HG03095 (cell line): ENCODE measurements at regions not wholly inside any gene's neighbourhood (a gene's known extent, or its start where the extent isn't known, plus 50 kb on each side); places are given as distances from the start of the nearest gene placed in this dataset.
"Not testable (repeated sequence)": the region's sequence is repeated elsewhere in the genome, so short reads cannot be mapped to it uniquely, and the experiment has no call there.

Experiments
- ATAC-seq: cut with Tn5 transposase; IDR thresholded peaks from one replicate; pipeline ENCODE4 v1.9.1; 2021; ENCODE audit warnings: moderate library complexity; ENCODE audit not compliant: unreplicated experiment

GRCh38 chr2:226532976-226533375, 266.6 kb downstream of the IRS1 start:
- not testable (repeated sequence) for ATAC-seq

DNA sequence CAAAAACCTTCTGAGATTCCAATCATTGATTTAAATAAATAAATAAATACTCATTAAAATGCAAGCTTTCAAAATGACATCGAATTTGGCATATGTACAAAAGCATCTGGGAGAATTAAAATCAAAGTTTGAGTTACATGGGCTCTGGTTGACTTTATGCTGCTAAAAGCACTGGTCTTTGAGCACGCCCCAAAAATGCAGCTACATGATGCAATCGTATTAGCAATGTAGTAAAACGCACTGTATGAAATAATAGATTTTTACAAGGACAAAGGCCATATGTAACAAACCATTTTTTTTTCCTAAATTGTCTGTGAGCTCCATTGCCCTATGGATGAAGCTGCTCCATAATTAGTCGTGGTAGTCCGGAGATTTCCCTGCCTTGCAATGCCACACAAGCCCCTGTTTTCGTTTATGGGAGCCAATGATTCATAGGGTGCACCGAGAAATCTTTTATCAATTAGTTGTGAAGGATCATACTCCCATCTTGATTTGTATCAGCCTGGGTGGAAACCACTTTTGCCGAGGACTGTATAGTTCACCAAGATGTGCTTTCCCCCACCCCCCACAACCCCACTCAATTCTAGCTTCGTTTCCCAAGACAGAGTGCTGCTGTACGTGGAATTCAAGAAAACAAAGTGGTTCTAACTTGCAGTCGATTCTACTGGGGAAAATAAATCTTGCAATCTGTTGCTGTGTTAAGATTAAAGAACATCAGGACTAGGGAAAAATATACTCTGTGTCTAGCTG, 268.4 kb downstream of the IRS1 start:
- no peak for ATAC-seq

GRCh38 chr2:226529556-226529955, 270.1 kb downstream of the IRS1 start:
- ATAC-seq, result no peak

DNA sequence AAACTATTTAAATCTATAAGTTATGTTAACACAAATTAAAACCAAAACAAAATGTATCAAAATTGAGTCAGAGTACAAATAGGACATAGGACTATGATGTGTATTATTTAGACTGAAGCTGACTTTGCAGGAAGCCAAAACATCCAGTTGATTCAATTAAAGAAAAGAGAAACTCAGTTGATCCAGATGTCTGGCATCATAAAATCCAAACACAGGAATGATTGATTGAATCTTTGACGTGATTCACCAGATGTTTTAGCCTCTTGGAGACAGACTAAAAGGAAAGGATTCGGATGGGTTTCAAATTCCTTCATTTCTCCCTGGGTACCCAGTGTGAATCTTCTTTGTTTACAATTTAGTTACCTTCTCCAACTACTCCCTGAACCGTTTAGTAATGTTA, 272.9 kb downstream of the IRS1 start:
- ATAC-seq, result no peak

- no peak for ATAC-seq
Measured at GRCh38 chr2:226524381-226524843, 275.2 kb downstream of the IRS1 start.

DNA sequence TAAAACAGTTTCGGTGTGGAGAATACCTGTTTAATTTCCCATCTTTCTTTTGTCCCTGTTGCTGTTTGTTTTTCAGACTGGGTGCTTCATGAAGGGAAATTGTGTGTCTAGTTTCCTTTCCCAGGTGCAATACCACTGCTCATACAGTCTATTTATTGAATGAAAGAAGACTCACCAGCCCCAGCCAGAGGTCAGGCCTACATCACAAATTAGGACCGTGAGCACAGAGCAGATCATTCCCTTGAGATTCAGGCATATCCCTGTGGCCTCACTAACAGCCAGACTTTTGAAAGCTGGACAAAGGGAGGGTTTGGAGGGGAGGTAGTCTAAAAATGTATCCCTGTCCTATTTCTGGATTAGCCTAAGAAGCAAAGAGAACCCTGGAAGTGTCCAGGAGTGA, 278.9 kb downstream of the IRS1 start:
- no peak for ATAC-seq

DNA sequence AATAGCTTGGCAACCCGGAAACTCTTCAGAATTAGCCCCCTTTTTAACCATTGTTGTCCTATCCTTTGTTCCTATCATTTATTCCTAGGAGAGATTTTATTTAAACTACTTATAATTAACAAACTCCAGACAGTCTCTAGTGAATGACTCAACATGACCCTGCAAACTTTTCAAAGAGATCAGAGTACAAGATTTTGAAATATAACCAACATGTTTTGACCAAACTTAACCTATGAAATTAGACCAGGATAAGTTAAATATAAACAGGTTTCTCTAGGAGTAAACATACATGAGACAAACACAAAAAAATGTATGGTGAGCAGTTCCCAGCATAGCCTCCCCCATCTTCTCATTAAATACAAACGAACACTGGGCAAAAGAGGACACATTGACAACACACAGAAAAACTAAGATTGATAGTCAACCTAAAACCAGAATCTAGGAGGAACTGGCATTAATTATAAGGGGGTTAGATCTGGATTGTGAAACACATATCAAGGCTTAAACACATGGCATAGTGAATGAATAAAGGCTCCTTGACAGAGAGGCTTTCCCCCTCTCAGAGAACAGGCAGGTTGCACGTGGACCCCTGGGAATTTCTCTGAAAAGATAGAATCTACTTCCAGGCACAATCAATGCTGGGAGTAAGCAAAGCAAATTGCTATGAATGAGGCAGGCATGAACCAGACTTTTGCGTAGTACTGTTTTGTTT, 284.1 kb downstream of the IRS1 start:
- no peak for ATAC-seq

- ATAC-seq, result no peak
Measured at GRCh38 chr2:226514895-226515294, 284.7 kb downstream of the IRS1 start.

- ATAC-seq, result no peak
Measured at GRCh38 chr2:226511311-226511710, 288.3 kb downstream of the IRS1 start.

GRCh38 chr2:226508683-226509082, 290.9 kb downstream of the IRS1 start:
- no peak for ATAC-seq

GRCh38 chr2:226508005-226508404, 291.6 kb downstream of the IRS1 start:
- ATAC-seq, result no peak

DNA sequence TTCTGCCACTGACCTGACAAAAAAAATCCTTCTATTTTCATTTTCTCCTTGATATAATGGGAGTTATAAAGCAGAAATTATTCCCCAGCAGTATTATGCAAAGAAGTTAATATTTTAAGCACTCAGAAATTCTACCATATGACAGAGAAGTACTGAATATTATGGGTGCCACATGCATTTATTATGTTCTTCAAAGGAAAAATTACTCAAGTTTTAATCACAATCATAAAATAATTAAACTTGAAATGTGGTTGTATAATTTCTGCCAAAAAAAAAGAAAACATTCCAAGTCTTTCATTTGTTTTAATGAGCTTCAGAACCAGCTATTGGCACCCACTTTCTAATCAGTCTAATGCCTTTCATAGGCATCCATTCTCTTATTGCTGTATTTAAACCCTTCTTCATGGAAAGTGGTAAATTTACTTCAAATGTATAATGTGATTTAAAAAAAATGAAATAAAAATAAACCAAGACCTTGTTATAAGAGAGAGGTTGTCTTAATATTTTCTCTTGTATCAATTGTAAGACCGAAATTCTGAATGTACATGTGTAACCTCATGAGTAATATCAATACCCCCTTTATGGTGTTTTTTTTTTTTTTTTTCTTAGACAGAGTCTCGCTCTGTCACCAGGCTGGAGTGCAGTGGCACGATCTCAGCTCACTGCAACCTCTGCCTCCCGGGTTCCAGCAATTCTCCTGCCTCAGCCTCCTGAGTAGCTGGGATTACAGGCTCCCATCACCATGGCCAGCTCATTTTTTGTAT, 302.3 kb downstream of the IRS1 start:
- ATAC-seq, result no peak

- ATAC-seq, result no peak
Measured at GRCh38 chr2:226496273-226496550, 303.4 kb downstream of the IRS1 start.

GRCh38 chr2:226495466-226496272, 304.0 kb downstream of the IRS1 start:
- no peak for ATAC-seq

- no peak for ATAC-seq
Measured at GRCh38 chr2:226491112-226491511, 308.5 kb downstream of the IRS1 start.

DNA sequence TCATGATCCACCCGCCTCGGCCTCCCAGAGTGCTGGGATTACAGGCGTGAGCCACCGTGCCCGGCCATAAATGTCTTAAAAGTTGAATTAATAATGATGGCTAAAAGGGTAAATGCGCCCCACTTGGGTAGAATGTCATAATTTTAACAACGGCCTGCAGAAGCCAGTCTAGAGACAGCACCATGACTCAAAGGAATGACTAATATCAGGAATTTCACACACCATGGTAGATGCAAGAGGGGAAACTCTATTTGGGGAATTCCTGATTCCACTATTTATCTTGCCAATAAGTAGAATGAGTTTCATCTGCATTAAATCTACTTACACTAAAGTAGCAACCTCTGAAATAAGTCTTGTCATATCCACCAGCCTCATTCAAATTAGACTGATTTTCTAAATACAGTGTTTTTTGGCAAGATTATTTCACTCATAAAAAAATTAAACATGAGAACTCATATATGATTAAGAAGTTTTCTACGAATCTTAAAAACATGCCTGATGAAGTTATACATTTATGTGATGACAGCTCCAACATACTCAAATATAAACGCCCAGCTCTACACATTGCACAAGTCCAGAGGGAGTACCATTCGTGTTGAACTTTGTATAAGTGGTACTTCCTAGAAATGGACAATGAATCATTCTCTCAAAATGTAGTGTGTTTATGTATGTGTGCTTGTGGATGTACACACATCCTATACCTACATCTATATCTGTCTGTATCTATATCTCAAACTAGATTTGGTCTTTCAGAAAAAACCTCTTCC, 309.7 kb downstream of the IRS1 start:
- peak; percentile 68 for ATAC-seq

DNA sequence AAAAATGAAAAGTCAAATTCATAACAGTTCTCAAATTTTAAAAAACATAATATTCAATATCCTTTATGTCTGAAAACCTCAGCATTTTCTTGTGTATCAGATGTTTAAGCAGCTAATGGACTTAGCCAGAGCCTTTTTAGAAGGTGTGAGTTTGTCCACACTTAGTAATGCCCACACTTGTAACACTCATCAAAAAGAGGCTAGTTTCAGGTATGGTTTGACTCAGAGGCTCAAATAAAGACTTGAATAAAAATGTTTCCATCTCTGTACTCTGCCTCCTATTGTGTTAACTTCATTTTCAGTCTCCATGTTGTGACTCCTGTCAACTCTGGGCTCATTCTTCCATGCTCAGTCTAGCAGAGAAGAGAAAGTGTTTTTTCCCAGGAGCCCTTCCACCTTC, 311.6 kb downstream of the IRS1 start:
- ATAC-seq, result no peak

GRCh38 chr2:226487573-226487972, 312.0 kb downstream of the IRS1 start:
- no peak for ATAC-seq

GRCh38 chr2:226483745-226484619, 315.6 kb downstream of the IRS1 start:
- no peak for ATAC-seq
